ENCODE measurements at regions not wholly inside any gene's neighbourhood (a gene's known extent, or its start where the extent isn't known, plus 50 kb on each side); places are given as distances from the start of the nearest gene placed in this dataset.
"Not testable (repeated sequence)": the region's sequence is repeated elsewhere in the genome, so short reads cannot be mapped to it uniquely, and the experiment has no call there.

DNA sequence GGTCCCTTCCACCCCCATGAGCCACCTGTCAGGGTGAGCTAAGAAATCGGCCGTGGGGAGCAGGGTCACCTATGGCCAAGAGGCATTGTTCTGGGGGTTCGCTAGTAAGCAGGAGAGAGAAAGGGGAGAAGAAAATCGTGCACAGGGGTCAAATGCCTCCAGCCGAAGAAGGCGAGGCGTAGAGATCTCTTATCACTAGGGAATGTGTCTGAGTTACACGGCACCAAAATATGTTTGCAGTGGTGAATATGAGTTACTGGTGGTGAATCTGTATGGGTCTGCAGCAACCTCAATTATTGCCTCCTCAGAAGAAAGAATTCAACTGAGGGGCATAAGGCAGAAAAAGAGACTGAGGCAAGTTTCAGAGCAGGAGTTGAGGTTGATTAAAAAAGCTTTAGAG, 54.2 kb upstream of the RABGAP1L start:
- DNase-seq (ENCODE audit: low spot score) = no peak

DNA sequence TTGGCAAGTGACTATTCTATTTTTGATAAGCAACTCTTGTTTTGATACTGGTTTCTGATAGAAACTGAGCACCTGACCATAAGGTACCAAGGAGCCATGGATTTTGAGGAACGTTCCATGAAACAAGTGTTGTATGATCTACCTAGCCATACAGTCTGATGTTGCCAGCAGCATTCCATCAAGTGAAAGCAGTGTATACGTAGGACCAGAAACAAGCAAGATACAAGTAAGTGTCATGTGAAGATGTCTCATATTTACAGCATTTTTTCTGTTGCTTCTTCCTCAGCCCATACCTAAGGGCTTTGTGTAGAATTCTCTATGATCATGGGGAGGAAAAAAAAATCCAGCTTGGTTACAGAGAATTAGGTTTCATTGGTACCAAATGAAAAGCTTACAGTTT, 55.6 kb upstream of the RABGAP1L start:
- no peak for DNase-seq (ENCODE audit: low spot score)

DNA sequence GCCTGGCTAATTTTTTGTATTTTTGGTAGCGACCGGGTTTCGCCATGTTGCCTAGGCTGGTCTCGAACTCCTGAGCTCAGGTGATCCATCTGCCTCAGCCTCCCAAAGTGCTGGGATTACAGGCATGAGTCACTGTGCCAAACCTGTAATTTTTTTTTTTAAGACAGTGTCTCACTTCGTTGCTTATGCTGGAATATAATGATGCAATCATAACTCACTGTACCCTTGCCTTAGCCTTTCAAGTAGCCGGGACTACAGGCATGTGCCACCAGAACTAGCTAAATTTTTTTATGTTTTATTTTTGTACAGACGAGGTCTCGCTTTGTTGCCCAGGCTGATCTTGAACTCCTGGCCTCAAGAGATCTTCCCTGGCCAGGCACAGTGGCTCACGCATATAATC, 57.3 kb upstream of the RABGAP1L start:
- not testable (repeated sequence) for DNase-seq (ENCODE audit: low spot score)

DNA sequence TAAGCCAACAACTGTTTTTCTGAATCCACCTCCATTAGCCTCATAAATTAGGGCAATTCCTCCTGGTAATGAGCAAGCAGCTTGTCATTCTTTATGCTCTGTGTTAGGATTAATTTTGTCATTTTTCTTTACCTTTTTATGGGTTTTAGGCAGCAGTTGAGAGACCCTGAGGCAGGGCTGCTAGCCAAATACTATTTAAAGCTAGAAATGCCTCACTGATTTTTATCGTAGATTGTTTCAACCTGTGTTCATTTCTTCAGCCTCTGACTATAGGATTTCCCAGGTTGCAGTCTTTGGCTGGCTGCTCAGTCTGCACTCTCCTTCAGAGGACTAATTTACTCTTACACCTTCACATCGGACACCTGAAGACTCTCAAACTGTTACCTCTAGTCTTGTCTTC, 61.9 kb upstream of the RABGAP1L start:
- DNase-seq (ENCODE audit: low spot score) = no peak

DNA sequence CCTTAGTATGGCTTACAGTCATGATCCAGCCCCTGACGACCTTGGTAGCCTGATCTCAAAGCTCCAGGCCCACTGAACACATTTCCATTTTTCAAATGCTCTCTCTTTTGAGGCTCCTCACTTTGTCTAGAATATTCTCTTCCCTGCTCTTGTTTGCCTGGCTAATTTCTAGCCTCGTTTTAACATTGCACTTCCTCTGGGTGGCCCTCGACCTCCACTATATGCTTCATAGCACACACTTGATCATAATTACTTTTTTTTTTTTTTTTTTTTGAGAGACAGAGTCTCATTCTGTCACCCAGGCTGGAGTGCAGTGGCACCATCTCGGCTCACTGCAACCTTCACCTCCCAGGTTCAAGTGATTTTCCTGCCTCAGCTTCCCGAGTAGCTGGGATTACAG, 65.5 kb upstream of the RABGAP1L start:
- peak; percentile 12 for DNase-seq (ENCODE audit: low spot score)

DNA sequence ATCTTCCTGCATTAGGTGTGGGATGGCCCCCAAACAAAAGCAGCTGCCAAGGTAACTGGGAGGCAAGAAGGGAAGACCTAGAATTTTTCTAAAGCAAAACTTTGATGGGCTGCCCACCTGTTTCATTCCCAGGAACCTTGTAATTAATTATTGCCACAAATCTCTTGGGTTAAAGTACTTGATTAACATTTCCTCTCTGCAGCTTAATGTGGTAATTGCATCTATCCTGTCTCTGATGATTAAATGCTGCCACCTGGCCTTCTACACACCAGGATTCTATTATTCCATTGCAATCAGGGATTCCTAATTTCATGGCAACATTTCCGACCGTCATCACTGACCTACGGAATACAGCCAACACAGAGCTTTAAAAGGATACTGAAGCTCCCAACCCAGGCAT, 68.3 kb upstream of the RC3H1 start:
- DNase-seq (ENCODE audit: low spot score) = no peak

DNA sequence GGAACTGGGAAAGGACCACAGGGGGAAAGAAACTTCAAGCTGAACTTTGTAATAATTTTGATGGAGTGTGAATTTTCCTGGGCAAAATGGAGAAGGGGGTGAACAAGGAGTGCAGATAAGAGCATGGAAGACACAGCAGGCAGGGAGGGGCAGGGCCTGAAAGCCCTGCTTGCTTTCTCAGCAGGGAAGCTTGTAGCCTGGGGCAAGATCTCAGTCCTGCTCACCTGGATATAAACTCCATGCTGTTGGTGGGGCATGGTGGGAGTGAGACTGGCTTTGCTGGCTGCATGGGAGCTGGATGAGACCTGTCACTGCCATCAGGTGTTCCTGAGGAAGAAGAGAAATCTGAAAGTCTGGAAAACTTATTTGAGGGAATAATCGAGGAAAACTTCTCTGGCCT, 58.7 kb upstream of the RC3H1 start:
- no peak for DNase-seq (ENCODE audit: low spot score)

DNA sequence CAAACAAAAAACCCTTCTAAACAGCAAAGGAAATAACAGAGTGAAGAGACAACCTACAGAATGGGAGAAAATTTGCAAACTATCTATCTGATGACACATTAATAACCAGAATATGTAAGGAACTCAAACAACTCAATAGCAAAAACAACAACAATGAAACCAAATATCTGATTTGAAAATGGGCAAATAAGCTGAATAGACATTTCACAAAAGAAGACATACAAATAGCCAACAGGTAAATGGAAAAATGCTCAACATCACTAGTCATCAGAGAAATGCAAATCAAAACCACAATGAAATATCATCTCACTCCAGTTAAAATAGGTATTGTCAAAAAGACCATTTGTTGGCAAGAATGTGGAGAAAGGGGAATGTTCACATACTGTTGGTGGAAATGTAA, 57.6 kb upstream of the RC3H1 start:
- DNase-seq (ENCODE audit: low spot score) = no peak

DNA sequence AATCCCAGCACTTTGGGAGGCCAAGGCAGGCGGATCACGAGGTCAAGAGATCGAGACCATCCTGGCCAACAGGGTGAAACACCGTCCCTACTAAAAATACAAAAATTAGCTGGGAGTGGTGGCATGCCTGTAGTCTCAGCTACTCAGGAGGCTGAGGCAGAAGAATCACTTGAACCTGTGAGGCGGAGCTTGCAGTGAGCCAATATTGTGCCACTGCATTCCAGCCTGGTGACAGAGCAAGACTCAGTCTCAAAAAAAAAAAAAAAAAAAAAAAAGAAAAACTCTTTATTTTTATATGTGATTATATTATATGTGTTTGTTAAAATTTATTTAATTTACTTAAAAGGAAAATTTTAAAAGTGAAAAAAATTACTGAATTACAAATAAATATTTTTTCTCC, 56.8 kb upstream of the RC3H1 start:
- DNase-seq (ENCODE audit: low spot score) = not testable (repeated sequence)

DNA sequence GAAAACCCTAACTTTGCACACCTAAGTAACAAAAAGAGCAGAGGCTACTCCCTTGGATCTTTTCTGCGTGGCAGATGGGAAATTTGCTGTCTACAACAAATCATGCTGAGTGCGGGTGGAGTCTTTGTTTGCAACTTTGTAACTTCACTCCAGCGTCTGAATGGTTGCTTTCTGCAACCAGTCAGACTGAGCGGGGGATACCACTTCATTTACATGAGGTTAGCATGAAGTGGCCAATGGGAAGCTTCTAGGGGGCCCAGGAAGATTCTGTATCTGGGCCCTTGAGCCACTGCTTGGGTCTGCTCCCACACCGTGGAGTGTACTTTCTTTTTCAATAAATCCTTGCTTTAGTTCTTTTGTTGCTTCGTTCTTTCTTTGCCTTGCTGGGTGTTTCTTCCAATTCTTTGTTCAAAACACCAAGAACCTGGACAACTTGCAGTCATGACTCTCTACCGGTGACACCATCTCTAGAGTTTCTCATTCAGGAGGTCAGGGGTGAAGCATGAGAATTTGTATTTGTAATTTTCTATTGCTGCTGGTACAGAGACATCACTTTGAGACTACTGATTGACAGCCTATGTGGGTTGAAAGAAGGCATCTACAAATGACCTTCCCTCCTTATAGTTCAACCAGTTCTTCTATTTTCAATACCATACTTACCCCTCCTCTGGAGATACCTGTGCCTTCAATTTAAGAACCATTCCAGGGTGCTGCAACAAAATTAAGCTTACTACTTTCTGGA, 55.8 kb upstream of the RC3H1 start:
- no peak for DNase-seq (ENCODE audit: low spot score)

DNA sequence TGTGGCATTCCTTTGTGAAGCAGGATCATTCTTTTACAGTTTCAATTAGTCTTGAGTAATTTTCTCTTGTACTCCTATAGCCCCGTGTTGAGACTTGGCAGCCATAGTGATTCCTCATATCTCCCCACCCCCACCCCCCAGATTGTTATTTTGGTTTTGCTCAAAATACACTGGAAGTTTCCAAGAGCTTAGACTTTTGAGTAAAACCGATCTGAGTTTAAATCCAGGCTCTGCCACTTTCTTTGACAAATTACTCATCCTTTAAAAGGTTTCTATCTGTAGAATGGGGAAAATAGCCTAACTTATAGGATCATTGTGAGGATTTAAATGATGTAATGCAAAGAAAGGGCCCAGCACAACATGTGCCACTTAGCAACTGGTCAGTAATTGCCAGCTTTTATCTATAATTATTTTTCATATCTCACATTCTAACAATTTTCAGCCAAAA, 53.1 kb upstream of the RC3H1 start:
- no peak for DNase-seq (ENCODE audit: low spot score)

DNA sequence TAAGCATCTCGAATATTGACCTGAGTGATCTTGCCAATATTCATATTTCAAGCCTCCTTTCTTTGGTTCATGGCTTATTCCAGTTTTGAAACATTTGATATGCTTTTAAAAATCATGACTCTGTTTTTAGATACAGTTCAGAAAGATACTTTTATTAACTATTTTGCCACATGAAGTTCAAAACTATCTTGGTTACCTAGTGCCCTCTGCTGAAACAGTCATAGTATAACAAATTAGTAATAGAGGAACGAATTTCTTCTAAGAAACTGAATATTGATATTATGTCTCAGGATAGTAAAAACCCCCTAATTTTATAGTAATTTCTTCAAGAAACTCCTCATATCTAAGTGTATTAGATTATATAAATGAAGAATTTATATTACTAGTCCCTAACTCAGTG, 52.6 kb upstream of the RC3H1 start:
- peak; percentile 44 for DNase-seq (ENCODE audit: low spot score)

DNA sequence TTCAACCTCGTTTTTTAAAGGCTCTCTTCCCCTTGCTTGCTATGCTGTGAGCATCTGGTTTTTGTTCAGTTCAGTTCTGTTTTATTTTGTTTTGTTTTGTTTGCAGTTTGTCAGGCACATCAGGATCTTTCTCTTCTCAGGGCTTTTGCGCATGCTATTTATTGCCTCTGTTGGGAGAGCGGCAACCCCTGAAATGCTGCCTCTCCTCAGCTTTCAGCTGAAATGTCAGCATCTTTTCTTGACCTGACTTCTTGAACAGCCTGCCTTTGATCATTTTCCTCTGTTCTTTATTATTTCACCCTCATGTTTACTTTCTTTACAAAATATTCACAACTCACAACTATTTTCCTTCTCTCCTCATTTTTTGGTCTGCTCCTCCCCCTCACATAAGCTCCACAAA, 50.4 kb upstream of the RC3H1 start:
- no peak for DNase-seq (ENCODE audit: low spot score)

Data from GM03348 (cell line).